ENCODE measurements at regions not wholly inside any gene's neighbourhood (a gene's known extent, or its start where the extent isn't known, plus 50 kb on each side); places are given as distances from the start of the nearest gene placed in this dataset.

DNA sequence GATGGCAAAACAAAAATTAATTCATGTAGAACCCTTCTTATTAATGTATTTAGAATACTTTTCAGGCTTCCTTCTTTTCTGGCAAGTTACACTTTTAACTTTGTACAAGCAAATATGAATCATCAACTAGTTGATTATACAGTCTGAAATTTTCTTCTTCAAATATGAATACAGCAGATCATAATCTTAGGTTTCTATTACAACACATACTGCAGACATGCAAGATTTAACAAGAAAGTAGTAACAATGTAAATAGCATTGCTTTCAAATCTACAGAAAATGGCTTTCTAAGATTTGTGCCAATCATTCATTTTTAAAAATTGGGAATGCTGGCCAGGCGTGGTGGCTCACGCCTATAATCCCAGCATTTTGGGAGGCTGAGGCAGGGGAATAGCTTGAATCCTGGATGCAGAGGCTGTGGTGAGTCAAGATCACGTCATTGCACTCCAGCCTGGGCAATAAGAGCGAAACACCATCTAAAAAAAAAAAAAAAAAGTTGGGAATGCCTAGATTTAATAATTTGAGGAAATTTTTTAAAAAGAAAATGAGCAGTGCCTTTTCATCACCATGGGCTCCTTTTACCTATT lies 68.4 kb upstream of the DPYD start:
- intact Hi-C loops (cut with DNase I; ENCODE audit: low total_unique reads), result no loop called here
- no peak for DNase-seq (ENCODE audit: low spot score in 2 of 2)
- no peak overlapping the region for H3K4me3 ChIP-seq
- H3K27me3 ChIP-seq, result no peaks in the 10 kb centered on the region
- no peaks in the 10 kb centered on the region for H3K36me3 ChIP-seq
- H3K4me1 ChIP-seq, result no peaks in the 10 kb centered on the region
- no peak overlapping the region for H3K27ac ChIP-seq
- no peaks in the 10 kb centered on the region for H3K9me3 ChIP-seq
- TF ChIP-seq POLR2A (IDR thresholded peaks at IDR 0.05), result no peak
- TF ChIP-seq CTCF (IDR thresholded peaks at IDR 0.05), result no peak
- no peak for TF ChIP-seq POLR2AphosphoS5 (IDR thresholded peaks at IDR 0.05)

GRCh38 chr1:97986041-97987005 lies 65.5 kb upstream of the DPYD start:
- Histone ChIP-seq H3K27ac (no peak overlapping the region), H3K4me3 (no peak overlapping the region), H3K4me1 (no peaks in the 10 kb centered on the region), H3K36me3 (no peaks in the 10 kb centered on the region), H3K9me3 (no peaks in the 10 kb centered on the region), H3K27me3 (no peaks in the 10 kb centered on the region)
- TF ChIP-seq POLR2AphosphoS5 (IDR thresholded peaks at IDR 0.05) (no peak), CTCF (IDR thresholded peaks at IDR 0.05) (no peak), POLR2A (IDR thresholded peaks at IDR 0.05) (no peak)
- intact Hi-C loops (cut with DNase I; ENCODE audit: low total_unique reads), result no loop called here
- DNase-seq (ENCODE audit: low spot score in 2 of 2), result no peak

DNA sequence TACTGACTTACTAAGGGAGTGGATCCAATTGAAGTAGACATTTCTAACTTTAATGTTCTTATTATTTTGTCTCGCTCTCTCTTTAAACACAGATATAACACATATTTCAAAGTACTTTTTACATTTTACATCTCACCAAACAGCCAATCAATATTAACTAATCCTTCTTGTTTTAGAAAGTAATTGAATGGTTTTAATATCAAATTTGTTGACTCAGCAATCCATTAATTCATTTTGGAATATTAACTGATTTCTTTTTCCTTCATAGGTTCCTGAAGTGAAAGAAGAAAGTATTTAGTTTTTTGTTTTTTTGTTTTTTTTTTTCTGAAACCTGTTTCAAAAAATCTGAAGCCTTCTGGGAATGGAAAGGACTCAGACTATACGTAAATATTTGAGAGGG lies 62.3 kb upstream of the DPYD start:
- Histone ChIP-seq H3K4me3 (no peak overlapping the region), H3K27ac (no peak overlapping the region), H3K36me3 (no peaks in the 10 kb centered on the region), H3K27me3 (no peaks in the 10 kb centered on the region), H3K9me3 (no peaks in the 10 kb centered on the region), H3K4me1 (no peaks in the 10 kb centered on the region)
- DNase-seq (ENCODE audit: low spot score in 2 of 2), result no peak
- intact Hi-C loops (cut with DNase I; ENCODE audit: low total_unique reads), result no loop called here
- no peak for TF ChIP-seq POLR2A (IDR thresholded peaks at IDR 0.05)
- no peak for TF ChIP-seq POLR2AphosphoS5 (IDR thresholded peaks at IDR 0.05)
- no peak for TF ChIP-seq CTCF (IDR thresholded peaks at IDR 0.05)

DNA sequence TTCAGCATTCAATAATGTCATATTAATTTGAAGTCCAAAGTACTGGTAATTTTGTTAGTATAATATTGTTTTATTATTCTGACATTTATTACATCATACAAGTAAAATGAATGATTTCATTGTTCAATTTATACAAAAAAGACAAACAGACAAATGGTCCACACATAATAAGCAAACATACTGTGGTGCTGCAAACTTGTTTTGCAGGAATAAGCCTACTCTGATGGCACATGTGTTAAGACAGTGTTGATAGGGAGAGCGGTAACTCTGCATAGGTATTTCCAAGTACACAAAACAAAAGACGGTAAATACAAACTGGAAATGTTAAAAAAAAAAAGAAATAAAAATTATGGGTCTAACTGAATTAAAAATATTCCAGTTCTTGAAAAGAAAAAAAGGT lies 59.7 kb upstream of the DPYD start:
- DNase-seq (ENCODE audit: low spot score in 2 of 2), result no peak
- Histone ChIP-seq H3K36me3 (no peaks in the 10 kb centered on the region), H3K4me1 (no peaks in the 10 kb centered on the region), H3K9me3 (no peaks in the 10 kb centered on the region), H3K4me3 (no peak overlapping the region), H3K27ac (no peak overlapping the region), H3K27me3 (no peaks in the 10 kb centered on the region)
- intact Hi-C loops (cut with DNase I; ENCODE audit: low total_unique reads), result no loop called here
- no peak for TF ChIP-seq POLR2A (IDR thresholded peaks at IDR 0.05)
- no peak for TF ChIP-seq CTCF (IDR thresholded peaks at IDR 0.05)
- no peak for TF ChIP-seq POLR2AphosphoS5 (IDR thresholded peaks at IDR 0.05)

DNA sequence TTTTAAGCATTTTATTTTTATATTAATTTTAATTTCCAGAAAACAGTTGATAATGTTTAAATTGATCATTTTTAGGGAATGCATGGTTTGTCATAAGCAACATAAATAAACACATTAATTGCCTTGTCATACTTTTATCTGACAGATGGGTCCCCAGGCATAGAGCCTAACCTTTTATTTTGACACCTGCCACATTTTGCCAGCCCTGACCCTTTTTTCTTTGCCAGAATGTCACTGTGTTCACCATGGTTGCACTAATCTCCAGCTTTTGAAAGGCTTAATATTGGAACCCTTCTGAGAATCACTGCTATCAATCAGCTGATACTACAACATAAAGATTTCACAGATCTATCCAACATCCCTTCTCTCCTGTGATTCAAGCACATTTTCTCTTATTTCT lies 56.0 kb upstream of the DPYD start:
- TF ChIP-seq POLR2A (IDR thresholded peaks at IDR 0.05) (no peak), CTCF (IDR thresholded peaks at IDR 0.05) (no peak)
- Histone ChIP-seq H3K9me3 (no peaks in the 10 kb centered on the region), H3K27me3 (no peaks in the 10 kb centered on the region), H3K36me3 (no peaks in the 10 kb centered on the region), H3K4me3 (no peak overlapping the region), H3K4me1 (no peaks in the 10 kb centered on the region), H3K27ac (no peak overlapping the region)
- DNase-seq (ENCODE audit: low spot score in 2 of 2), result no peak
- intact Hi-C loops (cut with DNase I; ENCODE audit: low total_unique reads), result no loop called here
